Hepatocyte (in vitro differentiated cells): ENCODE measurements at regions not wholly inside any gene's neighbourhood (a gene's known extent, or its start where the extent isn't known, plus 50 kb on each side); places are given as distances from the start of the nearest gene placed in this dataset.

Source experiments
- DNase-seq: peaks from one replicate; pipeline ENCODE4 v3.0.0-alpha.2; 2016; ENCODE audit warnings: low spot score
- H2AFZ ChIP-seq: fragments of 200-600 bp; sonication (generic); 2 replicates; pipeline ENCODE4 v1.6.0; 2016; ENCODE audit warnings: antibody characterized with exemption, mild to moderate bottlenecking
- H3K27ac ChIP-seq: fragments of 200-600 bp; sonication (generic); 2 replicates; pipeline ENCODE4 v1.5.1; 2016; ENCODE audit warnings: mild to moderate bottlenecking
- H3K27me3 ChIP-seq: fragments of 200-600 bp; sonication (generic); 2 replicates; pipeline ENCODE4 v1.6.1; 2016
- H3K36me3 ChIP-seq: fragments of 200-600 bp; sonication (generic); replicated peaks from 2 replicates; pipeline ENCODE4 v1.5.1; 2016; ENCODE audit warnings: low read depth; ENCODE audit not compliant: insufficient read depth
- H3K4me1 ChIP-seq: fragments of 200-600 bp; sonication (generic); 2 replicates; pipeline ENCODE4 v1.5.1; 2016; ENCODE audit warnings: mild to moderate bottlenecking, moderate library complexity; ENCODE audit not compliant: insufficient read depth
- H3K4me2 ChIP-seq: fragments of 200-600 bp; sonication (generic); 2 replicates; pipeline ENCODE4 v1.6.0; 2016
- H3K4me3 ChIP-seq: fragments of 200-600 bp; sonication (generic); 2 replicates; pipeline ENCODE4 v1.5.1; 2016; ENCODE audit warnings: mild to moderate bottlenecking
- H3K79me2 ChIP-seq: fragments of 200-600 bp; sonication (generic); 2 replicates; pipeline ENCODE4 v1.6.0; 2017; ENCODE audit warnings: mild to moderate bottlenecking
- H3K9me2 ChIP-seq: fragments of 200-600 bp; sonication (generic); replicated peaks from 2 replicates; pipeline ENCODE4 v1.6.0; 2017; ENCODE audit warnings: mild to moderate bottlenecking; ENCODE audit not compliant: insufficient read depth
- H3K9me3 ChIP-seq: fragments of 200-600 bp; sonication (generic); 2 replicates; pipeline ENCODE4 v1.5.1; 2016; ENCODE audit warnings: low read depth, mild to moderate bottlenecking
- H4K20me1 ChIP-seq: fragments of 200-600 bp; sonication (generic); 2 replicates; pipeline ENCODE4 v1.6.0; 2016; ENCODE audit warnings: mild to moderate bottlenecking; ENCODE audit not compliant: insufficient read depth, poor library complexity, severe bottlenecking
- CTCF ChIP-seq: fragments of 200-600 bp; sonication (generic); IDR thresholded peaks from 2 replicates; pipeline ENCODE4 v1.5.1; 2016; ENCODE audit warnings: antibody characterized with exemption, mild to moderate bottlenecking; ENCODE audit not compliant: poor library complexity
- EZH2 ChIP-seq: fragments of 200-600 bp; sonication (generic); IDR thresholded peaks from 2 replicates; pipeline ENCODE4 v1.6.1; 2016; ENCODE audit warnings: antibody characterized with exemption, mild to moderate bottlenecking, borderline replicate concordance
- EZH2phosphoT487 ChIP-seq: fragments of 200-600 bp; sonication (generic); IDR thresholded peaks from one replicate; pipeline ENCODE4 v1.6.1; 2018; ENCODE audit warnings: antibody characterized with exemption, mild to moderate bottlenecking, low read depth, moderate library complexity; ENCODE audit not compliant: unreplicated experiment, severe bottlenecking
- WGBS: methylation state at CpG from one replicate; pipeline ENCODE4 v1.1.6; 2016; ENCODE audit warnings: low lambda C conversion rate; ENCODE audit errors: missing lambda C conversion rate; 5-methylcytosine and 5-hydroxymethylcytosine counted together

- H2AFZ ChIP-seq = no peak overlapping the region
- H3K36me3 ChIP-seq = no peaks in the 10 kb centered on the region
- peak; percentile 76 for TF ChIP-seq CTCF
- TF ChIP-seq EZH2phosphoT487 = no peak
- TF ChIP-seq EZH2 = no peak
- H3K79me2 ChIP-seq = no peaks in the 10 kb centered on the region
- peak; percentile 72 for DNase-seq
- H3K27me3 ChIP-seq = no peaks in the 10 kb centered on the region
- 54% methylated on average over 4 of the region's 4 CpGs for WGBS
- no peaks in the 10 kb centered on the region for H3K4me1 ChIP-seq
- H4K20me1 ChIP-seq = no peaks in the 10 kb centered on the region
- no peaks in the 10 kb centered on the region for H3K9me3 ChIP-seq
- no peak overlapping the region for H3K27ac ChIP-seq
- H3K4me2 ChIP-seq = no peak overlapping the region
- no peaks in the 10 kb centered on the region for H3K9me2 ChIP-seq
- H3K4me3 ChIP-seq = no peak overlapping the region
Measured at GRCh38 chr1:55375617-55376258, 160.6 kb upstream of the USP24 start.

- Histone ChIP-seq H3K79me2 (no peaks in the 10 kb centered on the region), H3K4me2 (no peak overlapping the region), H4K20me1 (no peaks in the 10 kb centered on the region), H3K4me3 (no peak overlapping the region), H3K4me1 (no peaks in the 10 kb centered on the region), H3K36me3 (no peaks in the 10 kb centered on the region), H3K27ac (no peak overlapping the region), H3K9me3 (no peaks in the 10 kb centered on the region), H3K27me3 (no peaks in the 10 kb centered on the region), H3K9me2 (no peaks in the 10 kb centered on the region), H2AFZ (no peak overlapping the region)
- no peak for TF ChIP-seq CTCF
- WGBS = 87% methylated on average over 14 of the region's 14 CpGs
- no peak for DNase-seq
Measured at GRCh38 chr1:55374801-55375616, 159.8 kb upstream of the USP24 start.

GRCh38 chr1:55374216-55374615, 159.1 kb upstream of the USP24 start:
- H3K27ac ChIP-seq = no peak overlapping the region
- no peaks in the 10 kb centered on the region for H3K27me3 ChIP-seq
- no peak for DNase-seq
- 96% methylated on average over 1 of the region's 1 CpG for WGBS
- no peak overlapping the region for H2AFZ ChIP-seq
- no peaks in the 10 kb centered on the region for H3K9me3 ChIP-seq
- H3K4me3 ChIP-seq = no peak overlapping the region
- H3K4me1 ChIP-seq = no peaks in the 10 kb centered on the region
- H4K20me1 ChIP-seq = no peaks in the 10 kb centered on the region
- no peaks in the 10 kb centered on the region for H3K36me3 ChIP-seq
- no peaks in the 10 kb centered on the region for H3K79me2 ChIP-seq
- no peaks in the 10 kb centered on the region for H3K9me2 ChIP-seq
- no peak overlapping the region for H3K4me2 ChIP-seq
- TF ChIP-seq CTCF = no peak
- TF ChIP-seq EZH2phosphoT487 = no peak
- TF ChIP-seq EZH2 = no peak
